Breast epithelium (tissue), 4 donors: ENCODE measurements at regions not wholly inside any gene's neighbourhood (a gene's known extent, or its start where the extent isn't known, plus 50 kb on each side); places are given as distances from the start of the nearest gene placed in this dataset.

Source experiments
- DNase-seq, 2 donors: peaks; one replicate each; pipeline ENCODE4 v3.0.0-alpha.2; 2019; ENCODE audit warnings: low spot score in 2 of 2
- H3K27ac ChIP-seq, 2 donors: fragments of 200-600 bp; sonication (generic) in 1 of 2; one replicate each; pipeline ENCODE4 v1.5.1; 2016 to 2019; ENCODE audit warnings: mild to moderate bottlenecking in 1 of 2
- H3K27me3 ChIP-seq, 2 donors: fragments of 200-600 bp; sonication (generic) in 1 of 2; one replicate each; pipeline versions ENCODE4 v1.5.1 to v1.6.0; 2017 to 2019; ENCODE audit warnings: control low read depth in 1 of 2, mild to moderate bottlenecking in 1 of 2
- H3K36me3 ChIP-seq: fragments of 200-600 bp; one replicate; pipeline ENCODE4 v1.5.1; 2019
- H3K4me1 ChIP-seq, 2 donors: fragments of 200-600 bp; sonication (generic); one replicate each; pipeline ENCODE4 v1.5.1; 2016 to 2019; ENCODE audit warnings: control low read depth in 1 of 2
- H3K4me3 ChIP-seq, 3 donors: fragments of 200-600 bp; sonication (generic); 1 replicate in 2 of 3; 2 replicates in 1 of 3; pipeline ENCODE4 v1.5.1; 2016 to 2019; ENCODE audit warnings: mild to moderate bottlenecking in 3 of 3, moderate library complexity in 2 of 3
- H3K9me3 ChIP-seq, 2 donors: fragments of 200-600 bp; sonication (generic) in 1 of 2; one replicate each; pipeline ENCODE4 v1.5.1; 2016 to 2019; ENCODE audit warnings: control low read depth in 1 of 2
- POLR2A ChIP-seq: fragments of 450-650 bp; IDR thresholded peaks from one replicate; pipeline ENCODE4 v1.6.1; 2016; ENCODE audit warnings: antibody characterized with exemption, mild to moderate bottlenecking, moderate library complexity
- POLR2AphosphoS5 ChIP-seq, 3 donors: sonication (generic); formaldehyde crosslinking; IDR thresholded peaks; one replicate each; pipeline ENCODE4 v1.6.1; 2017; ENCODE audit warnings: antibody characterized with exemption in 3 of 3
- intact Hi-C: fragments of 100-400 bp; cut with DNase I; formaldehyde crosslinking; loops from one replicate; pipeline ENCODE4 v1.15.1; 2023; ENCODE audit warnings: low total_unique reads
- TF ChIP-seq, protein P1 (sequence below), 3 donors: fragments of 450-650 bp; IDR thresholded peaks; one replicate each; pipeline ENCODE4 v1.5.1; 2016 to 2017; ENCODE audit warnings: antibody characterized with exemption in 3 of 3, mild to moderate bottlenecking in 3 of 3, moderate library complexity in 3 of 3

GRCh38 chr17:51496378-51496777 lies 236.0 kb downstream of the UTP18 start:
- Histone ChIP-seq H3K36me3 (no peaks in the 10 kb centered on the region), H3K27ac (no peak overlapping the region), H3K4me3 (no peak overlapping the region), H3K4me1 (no peaks in the 10 kb centered on the region), H3K9me3 (no peaks in the 10 kb centered on the region), H3K27me3 (no peaks in the 10 kb centered on the region)
- intact Hi-C loops: no loop called here
- DNase-seq: no peak
- TF ChIP-seq POLR2AphosphoS5 (IDR thresholded peaks at IDR 0.05): no peak
- TF ChIP-seq POLR2A: no peak
- TF ChIP-seq, protein P1, sequence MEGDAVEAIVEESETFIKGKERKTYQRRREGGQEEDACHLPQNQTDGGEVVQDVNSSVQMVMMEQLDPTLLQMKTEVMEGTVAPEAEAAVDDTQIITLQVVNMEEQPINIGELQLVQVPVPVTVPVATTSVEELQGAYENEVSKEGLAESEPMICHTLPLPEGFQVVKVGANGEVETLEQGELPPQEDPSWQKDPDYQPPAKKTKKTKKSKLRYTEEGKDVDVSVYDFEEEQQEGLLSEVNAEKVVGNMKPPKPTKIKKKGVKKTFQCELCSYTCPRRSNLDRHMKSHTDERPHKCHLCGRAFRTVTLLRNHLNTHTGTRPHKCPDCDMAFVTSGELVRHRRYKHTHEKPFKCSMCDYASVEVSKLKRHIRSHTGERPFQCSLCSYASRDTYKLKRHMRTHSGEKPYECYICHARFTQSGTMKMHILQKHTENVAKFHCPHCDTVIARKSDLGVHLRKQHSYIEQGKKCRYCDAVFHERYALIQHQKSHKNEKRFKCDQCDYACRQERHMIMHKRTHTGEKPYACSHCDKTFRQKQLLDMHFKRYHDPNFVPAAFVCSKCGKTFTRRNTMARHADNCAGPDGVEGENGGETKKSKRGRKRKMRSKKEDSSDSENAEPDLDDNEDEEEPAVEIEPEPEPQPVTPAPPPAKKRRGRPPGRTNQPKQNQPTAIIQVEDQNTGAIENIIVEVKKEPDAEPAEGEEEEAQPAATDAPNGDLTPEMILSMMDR (IDR thresholded peaks at IDR 0.05): no peak

DNA sequence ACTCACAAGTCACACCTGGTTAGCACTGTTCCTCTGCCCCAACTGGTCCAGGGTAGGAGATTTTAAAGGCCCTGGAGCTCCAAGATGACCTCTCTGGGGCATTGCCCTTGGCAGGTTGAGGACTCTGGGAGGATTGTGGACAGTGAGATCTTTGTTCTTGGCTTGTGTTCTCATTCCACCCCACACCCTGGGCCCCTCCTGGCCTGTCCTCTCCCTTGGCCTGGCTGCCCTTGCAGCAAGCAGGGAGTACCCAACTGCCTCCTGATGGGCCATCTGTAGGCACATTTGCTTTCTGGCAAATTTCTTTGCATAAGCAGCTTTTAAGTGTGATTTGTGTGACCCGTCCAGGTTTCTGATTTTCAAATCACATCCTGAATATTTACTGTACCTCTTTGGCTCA lies 239.6 kb downstream of the UTP18 start:
- Histone ChIP-seq H3K4me1 (no peaks in the 10 kb centered on the region), H3K4me3 (no peak overlapping the region), H3K27ac (no peak overlapping the region), H3K27me3 (no peaks in the 10 kb centered on the region), H3K9me3 (no peaks in the 10 kb centered on the region), H3K36me3 (no peaks in the 10 kb centered on the region)
- no peak for TF ChIP-seq POLR2AphosphoS5 (IDR thresholded peaks at IDR 0.05)
- TF ChIP-seq, protein P1 (IDR thresholded peaks at IDR 0.05): no peak
- no peak for TF ChIP-seq POLR2A
- intact Hi-C loops: no loop called here
- no peak for DNase-seq

- no peak overlapping the region for H3K4me3 ChIP-seq
- no peak for DNase-seq
- intact Hi-C loops: no loop called here
- no peaks in the 10 kb centered on the region for H3K36me3 ChIP-seq
- H3K27ac ChIP-seq: no peak overlapping the region
- no peaks in the 10 kb centered on the region for H3K27me3 ChIP-seq
- H3K4me1 ChIP-seq: no peaks in the 10 kb centered on the region
- TF ChIP-seq, protein P1 (IDR thresholded peaks at IDR 0.05): no peak
- TF ChIP-seq POLR2A: no peak
- TF ChIP-seq POLR2AphosphoS5 (IDR thresholded peaks at IDR 0.05): no peak
- H3K9me3 ChIP-seq: no peaks in the 10 kb centered on the region
Observed at GRCh38 chr17:51500454-51500853, 240.1 kb downstream of the UTP18 start.

DNA sequence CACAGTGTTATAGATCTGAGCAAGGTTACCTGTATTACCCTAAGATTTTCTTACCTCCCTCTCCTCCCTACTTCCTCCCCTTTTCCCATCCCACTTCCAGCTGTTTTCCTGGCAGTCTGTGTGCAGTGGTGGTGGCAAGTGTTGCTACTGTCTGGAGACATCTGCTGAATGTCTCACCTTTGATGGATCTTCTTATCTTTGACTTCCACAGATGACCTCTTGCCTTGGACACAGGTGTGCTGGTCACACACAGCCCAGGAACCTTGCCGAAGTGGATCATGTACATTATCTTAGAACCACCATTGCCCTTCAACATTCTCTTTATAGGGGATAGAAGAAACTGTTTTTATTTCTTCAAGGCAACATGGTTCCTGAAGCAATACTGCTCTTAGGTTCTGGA lies 245.1 kb downstream of the UTP18 start:
- Histone ChIP-seq H3K36me3 (no peaks in the 10 kb centered on the region), H3K27ac (no peak overlapping the region), H3K27me3 (no peaks in the 10 kb centered on the region), H3K9me3 (no peaks in the 10 kb centered on the region), H3K4me1 (no peaks in the 10 kb centered on the region), H3K4me3 (no peak overlapping the region)
- DNase-seq: no peak
- no peak for TF ChIP-seq POLR2AphosphoS5 (IDR thresholded peaks at IDR 0.05)
- TF ChIP-seq POLR2A: no peak
- TF ChIP-seq, protein P1 (IDR thresholded peaks at IDR 0.05): no peak
- intact Hi-C loops: no loop called here

- H3K27ac ChIP-seq: no peak overlapping the region
- intact Hi-C loops: no loop called here
- DNase-seq: no peak
- no peaks in the 10 kb centered on the region for H3K36me3 ChIP-seq
- H3K27me3 ChIP-seq: no peaks in the 10 kb centered on the region
- H3K4me1 ChIP-seq: no peaks in the 10 kb centered on the region
- H3K9me3 ChIP-seq: no peaks in the 10 kb centered on the region
- H3K4me3 ChIP-seq: no peak overlapping the region
- TF ChIP-seq, protein P1 (IDR thresholded peaks at IDR 0.05): no peak
Observed at GRCh38 chr17:51507444-51507843, 247.1 kb downstream of the UTP18 start.
